HG03575 (cell line): ENCODE measurements at regions not wholly inside any gene's neighbourhood (a gene's known extent, or its start where the extent isn't known, plus 50 kb on each side); places are given as distances from the start of the nearest gene placed in this dataset.

ENCODE experiments used
- ATAC-seq: cut with Tn5 transposase; IDR thresholded peaks from one replicate; pipeline ENCODE4 v1.9.1; 2021; ENCODE audit not compliant: unreplicated experiment, insufficient number of reproducible peaks, low FRiP score; ENCODE audit errors: extremely low read depth

- ATAC-seq, result no peak
Observed at GRCh38 chr7:32161708-32162107, 91.5 kb upstream of the PDE1C start.

DNA sequence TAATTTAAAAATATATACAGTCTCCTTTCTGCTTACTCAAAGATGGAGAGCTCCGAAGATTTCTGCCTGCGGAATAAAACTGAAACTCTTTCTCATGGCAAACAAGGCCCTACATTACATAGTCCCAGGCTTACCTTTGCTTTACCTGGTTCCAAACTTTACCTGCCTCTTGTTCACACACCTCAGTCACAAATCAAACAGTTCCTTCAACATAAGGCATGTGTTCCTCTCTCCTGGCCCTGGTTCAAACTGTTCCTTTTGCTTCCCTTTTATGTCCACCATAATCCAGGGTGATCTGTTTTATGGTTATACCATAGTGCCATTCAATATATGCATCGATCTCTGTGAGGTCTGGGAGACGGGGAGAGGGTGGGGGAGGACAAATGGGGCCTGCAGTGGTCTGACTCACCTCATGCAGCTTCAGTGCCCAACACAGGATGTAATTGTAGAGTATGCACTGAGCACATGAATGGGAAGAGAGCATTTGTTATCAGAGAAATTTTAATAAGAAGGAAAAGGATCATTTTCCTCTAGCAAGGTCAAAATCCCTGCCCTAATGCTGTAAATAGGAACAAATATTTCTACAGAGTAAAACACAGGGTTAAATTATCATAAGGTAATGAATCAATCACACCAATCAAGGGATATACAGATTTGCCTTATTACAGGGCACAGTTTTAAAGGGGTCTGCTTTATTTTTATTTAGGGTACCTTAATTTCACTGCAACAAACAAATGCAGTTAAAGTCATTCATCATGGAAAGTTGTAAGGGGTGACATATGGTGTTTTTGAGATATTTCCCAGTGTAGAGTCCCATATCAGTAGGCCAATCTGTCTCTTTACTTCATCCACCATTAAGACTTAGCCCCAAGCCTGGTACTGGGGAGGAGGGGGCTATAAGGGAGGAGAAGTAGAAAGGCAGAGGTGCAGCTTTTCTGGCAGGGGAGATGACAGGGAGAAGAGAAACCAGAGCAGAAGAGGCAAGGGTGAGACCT, 88.8 kb upstream of the PDE1C start:
- ATAC-seq, result no peak

DNA sequence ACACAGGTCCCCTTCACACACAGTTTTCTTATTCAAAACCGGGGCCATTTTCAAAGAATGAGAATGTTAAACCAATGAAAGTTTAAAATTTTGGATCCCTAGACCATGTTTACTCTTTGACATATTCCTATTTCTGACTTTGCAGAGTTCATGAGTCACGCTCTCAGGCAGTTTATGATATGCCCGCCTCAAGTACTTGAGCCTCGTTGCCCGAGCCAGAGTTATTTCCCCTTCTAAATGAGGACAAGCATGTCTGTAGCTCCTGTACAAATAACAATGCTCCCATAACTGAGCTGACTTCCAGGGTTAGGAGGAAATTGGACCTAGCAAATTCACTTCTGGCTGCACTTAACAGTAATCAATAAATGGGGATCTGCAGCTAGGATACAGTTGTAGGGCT, 87.9 kb upstream of the PDE1C start:
- no peak for ATAC-seq

- ATAC-seq, result no peak
Observed at GRCh38 chr7:32155712-32156111, 85.5 kb upstream of the PDE1C start.

DNA sequence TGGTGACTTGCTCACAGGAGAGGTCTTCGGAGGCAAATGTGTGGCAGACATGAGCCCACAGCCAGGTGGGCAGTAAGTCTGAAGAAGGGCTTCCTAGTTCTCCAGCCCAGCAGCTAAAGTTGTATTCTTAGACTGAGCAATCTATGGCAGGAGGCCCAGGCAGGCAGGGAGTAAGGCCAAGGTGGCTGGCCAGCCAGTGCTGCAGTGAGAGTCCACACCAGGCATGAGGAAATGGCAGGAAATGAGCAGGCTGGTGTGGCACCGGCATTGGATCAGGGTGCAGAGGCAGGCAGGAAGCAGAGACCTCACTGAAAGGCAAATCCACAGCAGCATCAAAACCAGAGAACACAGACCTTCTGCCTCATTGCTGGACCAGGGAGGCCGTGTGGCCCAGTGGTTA, 84.6 kb upstream of the PDE1C start:
- no peak for ATAC-seq

GRCh38 chr7:32153006-32153405, 82.8 kb upstream of the PDE1C start:
- no peak for ATAC-seq

DNA sequence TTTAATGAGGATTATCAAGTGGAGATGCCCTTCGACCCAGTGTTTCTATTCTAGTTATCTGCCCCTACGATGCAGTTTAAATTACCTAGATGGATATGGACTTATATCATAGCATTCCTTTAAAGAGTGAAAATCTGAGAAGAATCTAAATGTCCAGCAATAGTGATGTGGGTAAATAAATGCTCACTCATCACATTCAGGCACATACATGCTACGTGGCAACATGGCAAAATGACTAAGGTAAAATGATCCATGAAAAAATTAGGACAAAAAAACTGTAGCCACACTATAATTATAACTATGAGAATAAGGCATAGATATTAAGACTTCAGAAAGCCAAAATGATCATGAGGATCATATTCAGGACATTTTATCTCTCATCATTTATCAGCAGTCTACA, 82.4 kb upstream of the PDE1C start:
- ATAC-seq, result no peak

- ATAC-seq, result no peak
Observed at GRCh38 chr7:32150589-32150988, 80.4 kb upstream of the PDE1C start.

DNA sequence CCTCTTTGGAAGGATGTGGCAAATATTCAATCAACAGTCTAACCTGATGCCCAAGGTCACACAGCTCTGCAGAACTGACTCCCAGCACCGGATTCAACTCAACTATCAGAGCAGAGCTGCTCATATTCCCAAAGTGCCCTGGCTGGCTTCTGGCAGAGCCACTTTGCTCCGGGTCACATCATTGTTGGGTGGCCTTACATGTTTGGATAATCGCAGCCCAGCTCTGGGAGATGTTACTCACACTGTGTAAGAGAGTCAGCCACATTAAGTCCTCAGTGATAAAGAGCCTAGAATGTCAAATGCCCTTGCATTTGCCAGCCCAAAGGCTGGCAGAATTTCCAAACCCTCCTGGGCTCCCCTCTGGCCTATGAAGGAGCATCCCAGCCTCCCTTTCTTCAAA, 79.8 kb upstream of the PDE1C start:
- no peak for ATAC-seq

GRCh38 chr7:32147546-32148268, 77.5 kb upstream of the PDE1C start:
- no peak for ATAC-seq

GRCh38 chr7:32145911-32146310, 75.7 kb upstream of the PDE1C start:
- no peak for ATAC-seq

DNA sequence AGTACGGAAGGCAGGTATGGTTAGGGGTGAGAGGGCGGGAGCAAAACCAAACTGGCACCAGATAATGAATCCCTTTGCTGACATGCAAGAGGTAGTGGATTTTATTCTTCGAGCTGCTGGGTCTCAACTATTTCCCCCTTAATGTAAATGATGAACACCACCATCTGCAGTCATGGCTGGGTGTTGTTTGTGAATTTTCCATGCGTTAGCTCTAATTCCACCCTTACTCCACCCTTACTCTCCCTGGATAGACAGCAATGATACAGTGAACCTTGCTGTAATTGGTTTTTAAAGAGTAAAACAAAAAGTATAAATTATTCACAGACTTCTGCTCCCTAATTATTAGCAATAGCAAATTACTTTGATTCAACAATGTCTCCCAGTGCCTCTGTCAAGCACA, 74.5 kb upstream of the PDE1C start:
- no peak for ATAC-seq

- no peak for ATAC-seq
Observed at GRCh38 chr7:32143301-32143700, 73.1 kb upstream of the PDE1C start.

DNA sequence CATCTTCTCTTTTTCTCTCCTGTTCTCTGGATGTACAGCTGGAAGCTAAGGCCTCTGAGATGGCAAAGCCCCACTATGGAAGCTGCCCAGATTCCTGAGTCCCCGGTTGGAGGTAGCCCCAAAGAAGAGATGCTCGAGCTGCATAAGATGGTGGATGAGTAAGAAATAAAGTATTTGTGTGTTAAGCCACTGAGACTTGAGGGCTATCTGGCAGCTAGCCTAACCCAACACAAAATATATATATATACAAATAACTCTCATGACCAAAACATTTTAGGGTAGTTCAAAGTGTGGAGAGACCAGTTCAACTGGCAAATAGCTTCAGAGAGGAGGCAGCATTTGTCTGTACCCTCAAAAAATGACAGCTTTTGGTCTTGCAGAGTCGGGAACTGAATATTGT, 72.4 kb upstream of the PDE1C start:
- no peak for ATAC-seq

- no peak for ATAC-seq
Observed at GRCh38 chr7:32140210-32140939, 70.2 kb upstream of the PDE1C start.

DNA sequence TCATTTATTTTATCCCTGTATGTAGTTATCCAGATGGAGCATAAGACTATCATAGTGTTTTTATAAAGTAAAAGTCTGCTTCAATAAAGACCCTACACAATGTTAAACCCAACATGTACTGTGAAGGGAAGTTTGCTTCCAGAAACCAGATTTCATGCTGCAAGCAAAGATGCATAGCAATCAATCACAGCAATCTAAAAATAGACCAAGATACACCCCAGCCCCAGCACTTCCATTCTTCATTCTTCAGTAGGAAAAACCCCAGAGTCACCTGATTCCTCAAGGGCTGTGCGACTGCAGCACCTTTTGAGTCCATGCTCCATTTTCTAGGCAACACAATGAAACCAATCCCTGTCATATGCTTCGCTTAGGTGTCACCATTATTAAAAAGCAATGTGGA, 66.9 kb upstream of the PDE1C start:
- no peak for ATAC-seq

DNA sequence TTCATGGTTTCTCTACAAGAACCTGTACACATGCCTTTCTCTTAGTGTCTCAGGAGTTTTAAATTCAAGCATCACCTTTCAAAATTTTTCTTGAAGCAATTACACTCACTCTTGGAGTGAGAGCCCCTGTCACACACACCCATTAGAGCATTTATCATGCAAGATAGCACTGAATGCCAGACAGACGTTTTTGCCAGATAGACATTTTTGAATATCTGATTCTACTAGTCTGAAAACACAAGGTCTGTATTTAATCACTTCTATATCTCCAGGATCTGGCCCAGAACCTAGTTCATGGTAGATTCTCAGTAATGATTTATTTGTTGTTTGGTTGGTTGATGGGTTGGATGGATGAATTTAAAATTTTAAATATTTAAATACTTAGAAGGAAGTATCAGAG, 60.9 kb upstream of the PDE1C start:
- ATAC-seq, result no peak

DNA sequence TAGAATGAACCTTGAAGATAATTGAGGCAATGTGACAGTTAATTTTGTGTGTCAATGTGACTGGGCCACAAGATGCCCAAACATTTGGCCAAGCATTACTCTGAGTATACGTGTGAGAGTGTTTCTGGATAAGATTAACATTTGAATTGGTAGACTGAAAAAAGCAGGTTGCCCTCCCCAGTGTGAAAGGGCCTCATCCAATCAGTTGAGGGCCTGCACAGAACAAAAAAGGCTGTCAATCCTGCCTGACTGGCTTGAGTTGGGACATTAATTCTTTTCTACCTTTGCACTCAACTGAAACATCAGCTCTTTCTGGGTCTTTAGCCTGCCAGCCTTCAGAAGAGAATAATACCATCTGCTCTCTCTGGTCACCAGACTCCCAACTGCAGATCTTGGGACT, 56.6 kb upstream of the PDE1C start:
- no peak for ATAC-seq
